Esophagus (tissue), 2 donors: ENCODE measurements at regions not wholly inside any gene's neighbourhood (a gene's known extent, or its start where the extent isn't known, plus 50 kb on each side); places are given as distances from the start of the nearest gene placed in this dataset.
A peak's percentile ranks its signal among the peaks of the same experiment; 100 is the strongest.

ENCODE experiments used
- H3K27ac ChIP-seq, 2 donors: one replicate each; pipeline ENCODE4 v1.5.1; 2013; ENCODE audit warnings: low read depth in 2 of 2, mild to moderate bottlenecking in 2 of 2, inconsistent platforms in 1 of 2, low read length in 1 of 2, moderate library complexity in 1 of 2
- H3K27me3 ChIP-seq, 2 donors: one replicate each; pipeline ENCODE4 v1.6.1; 2013; ENCODE audit warnings: low read length in 2 of 2, control low read depth in 1 of 2, mild to moderate bottlenecking in 1 of 2; ENCODE audit not compliant: insufficient read depth in 2 of 2, control insufficient read depth in 1 of 2
- H3K36me3 ChIP-seq, 2 donors: one replicate each; pipeline ENCODE4 v1.6.1; 2013; ENCODE audit warnings: low read length in 1 of 2; ENCODE audit not compliant: control insufficient read depth in 2 of 2, insufficient read depth in 2 of 2
- H3K4me1 ChIP-seq, 2 donors: one replicate each; pipeline ENCODE4 v1.6.1; 2013; ENCODE audit warnings: low read length in 1 of 2; ENCODE audit not compliant: control insufficient read depth in 2 of 2, insufficient read depth in 2 of 2
- H3K4me3 ChIP-seq, 2 donors: one replicate each; pipeline ENCODE4 v1.5.1; 2013; ENCODE audit warnings: low read length in 2 of 2, mild to moderate bottlenecking in 2 of 2, low read depth in 1 of 2, moderate library complexity in 1 of 2
- H3K9me3 ChIP-seq, 2 donors: one replicate each; pipeline ENCODE4 v1.6.1; 2013; ENCODE audit warnings: mild to moderate bottlenecking in 2 of 2, low read depth in 1 of 2, low read length in 1 of 2, moderate library complexity in 1 of 2; ENCODE audit not compliant: control insufficient read depth in 2 of 2, insufficient read depth in 1 of 2
- WGBS, 2 donors: extraction: QIAGEN DNeasy Blood & Tissue Kit; methylation state at CpG; one replicate each; pipeline ENCODE4 v1.1.7; 2013; 5-methylcytosine and 5-hydroxymethylcytosine counted together
- donor health status: healthy with polysubstance abuse.
- donor health status: Bipolar disorder and iron deficiency.

- 61 to 64% methylated on average over 9 of the region's 9 CpGs for WGBS, 2 donors
These were observed 266.3 kb downstream of the FBXW7 start for GRCh38 chr4:152269448-152270191.

GRCh38 chr4:152267811-152268210 lies 268.1 kb downstream of the FBXW7 start:
- H3K27ac ChIP-seq, result no peak overlapping the region
- no peaks in the 10 kb centered on the region for H3K9me3 ChIP-seq
- no peaks in the 10 kb centered on the region for H3K36me3 ChIP-seq
- no peak overlapping the region for H3K4me3 ChIP-seq
- H3K4me1 ChIP-seq, result no peaks in the 10 kb centered on the region
- 50 to 52% methylated on average over 3 of the region's 3 CpGs for WGBS, 2 donors
- no peaks in the 10 kb centered on the region for H3K27me3 ChIP-seq

More at GRCh38 chr4:152269448-152270191, 266.3 kb downstream of the FBXW7 start:
- no peaks in the 10 kb centered on the region for H3K27me3 ChIP-seq
- H3K4me1 ChIP-seq, result no peaks in the 10 kb centered on the region
- H3K36me3 ChIP-seq, result no peaks in the 10 kb centered on the region
- H3K9me3 ChIP-seq, result no peaks in the 10 kb centered on the region
- no peak overlapping the region for H3K4me3 ChIP-seq
- H3K27ac ChIP-seq, result no peak overlapping the region

GRCh38 chr4:152266831-152267480 lies 268.9 kb downstream of the FBXW7 start:
- H3K9me3 ChIP-seq, result no peaks in the 10 kb centered on the region
- H3K4me3 ChIP-seq, result no peak overlapping the region
- 89 to 92% methylated on average over 3 of the region's 3 CpGs for WGBS, 2 donors
- H3K27ac ChIP-seq, result no peak overlapping the region
- H3K27me3 ChIP-seq, result no peaks in the 10 kb centered on the region
- H3K36me3 ChIP-seq, result no peaks in the 10 kb centered on the region
- no peaks in the 10 kb centered on the region for H3K4me1 ChIP-seq

GRCh38 chr4:152265149-152265621 lies 270.7 kb downstream of the FBXW7 start:
- Histone ChIP-seq H3K36me3 (no peaks in the 10 kb centered on the region), H3K27ac (no peak overlapping the region), H3K27me3 (no peaks in the 10 kb centered on the region), H3K9me3 (no peaks in the 10 kb centered on the region), H3K4me1 (no peaks in the 10 kb centered on the region), H3K4me3 (no peak overlapping the region)
- WGBS, 2 donors, result 36 to 39% methylated on average over 14 of the region's 14 CpGs

- Histone ChIP-seq H3K4me1 (no peaks in the 10 kb centered on the region), H3K27ac (no peak overlapping the region), H3K36me3 (no peaks in the 10 kb centered on the region), H3K9me3 (no peaks in the 10 kb centered on the region), H3K4me3 (no peak overlapping the region), H3K27me3 (no peaks in the 10 kb centered on the region)
- 88 to 90% methylated on average over 5 of the region's 5 CpGs for WGBS, 2 donors
These were observed 271.8 kb downstream of the FBXW7 start for GRCh38 chr4:152264106-152264505.

- peaks cover 2 to 3% of the 10 kb centered on the region in 2 donors for H3K4me1 ChIP-seq
- 28 to 52% methylated on average over 1 of the region's 1 CpG for WGBS, 2 donors
These were observed 276.0 kb downstream of the FBXW7 start for GRCh38 chr4:152259866-152260265.

GRCh38 chr4:152258804-152259708 lies 276.8 kb downstream of the FBXW7 start:
- Histone ChIP-seq H3K9me3 (no peaks in the 10 kb centered on the region), H3K27ac (peak overlapping the region; percentile 76 to 86), H3K36me3 (no peaks in the 10 kb centered on the region), H3K27me3 (no peaks in the 10 kb centered on the region), H3K4me1 (peaks cover 2 to 3% of the 10 kb centered on the region in 2 donors), H3K4me3 (no peak overlapping the region)
- 36 to 48% methylated on average over 8 of the region's 8 CpGs for WGBS, 2 donors

More at GRCh38 chr4:152259866-152260265, 276.0 kb downstream of the FBXW7 start:
- Histone ChIP-seq H3K4me3 (no peak overlapping the region), H3K9me3 (no peaks in the 10 kb centered on the region), H3K27me3 (no peaks in the 10 kb centered on the region), H3K27ac (peak overlapping the region in 1 of 2 donors; percentile 76), H3K36me3 (no peaks in the 10 kb centered on the region)

GRCh38 chr4:152258391-152258790 lies 277.5 kb downstream of the FBXW7 start:
- Histone ChIP-seq H3K27ac (peak overlapping the region; percentile 76 to 83), H3K27me3 (no peaks in the 10 kb centered on the region), H3K9me3 (no peaks in the 10 kb centered on the region), H3K36me3 (no peaks in the 10 kb centered on the region), H3K4me1 (peaks cover 2 to 3% of the 10 kb centered on the region in 2 donors), H3K4me3 (no peak overlapping the region)
- WGBS, 2 donors, result 37 to 59% methylated on average over 5 of the region's 5 CpGs

- WGBS, 2 donors, result 35 to 53% methylated on average over 5 of the region's 5 CpGs
- H3K4me3 ChIP-seq, result no peak overlapping the region
- H3K4me1 ChIP-seq, result peaks cover 2 to 3% of the 10 kb centered on the region in 2 donors
- H3K27ac ChIP-seq, result no peak overlapping the region
- H3K36me3 ChIP-seq, result no peaks in the 10 kb centered on the region
- no peaks in the 10 kb centered on the region for H3K27me3 ChIP-seq
- H3K9me3 ChIP-seq, result no peaks in the 10 kb centered on the region
These were observed 278.3 kb downstream of the FBXW7 start for GRCh38 chr4:152257601-152258066.
